ENCODE measurements at regions not wholly inside any gene's neighbourhood (a gene's known extent, or its start where the extent isn't known, plus 50 kb on each side); places are given as distances from the start of the nearest gene placed in this dataset.

DNA sequence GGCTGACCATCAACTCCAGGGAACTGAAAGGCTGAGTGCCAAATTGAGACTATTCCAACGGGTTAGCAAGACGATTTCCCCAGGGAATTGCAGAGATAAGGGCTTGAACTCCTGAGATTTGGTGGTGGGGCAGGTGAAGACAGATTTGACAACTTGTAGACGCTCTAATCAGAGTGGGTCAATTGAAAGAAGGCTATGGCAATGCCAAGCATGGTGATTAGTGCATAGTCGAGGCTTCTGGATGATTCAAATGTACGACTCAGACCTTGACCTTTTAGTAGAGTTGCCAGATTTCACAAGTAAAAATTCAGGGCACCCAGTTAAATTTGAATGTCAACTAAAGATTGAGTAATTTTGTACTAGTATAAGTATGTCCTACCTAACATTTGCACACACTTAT is 302.1 kb upstream of the SPAG17 start:
- no peaks in the 10 kb centered on the region for H3K36me3 ChIP-seq (ENCODE audit: control insufficient read depth in 4 of 4, insufficient read depth in 4 of 4, low read length in 3 of 4)
- no peaks in the 10 kb centered on the region for H3K4me1 ChIP-seq (ENCODE audit: control extremely low read depth in 1 of 4, control insufficient read depth in 4 of 4, insufficient read depth in 4 of 4, low read length in 3 of 4)
- no peak for DNase-seq
- POLR2A ChIA-PET = no interaction called here
- no peaks in the 10 kb centered on the region for H3K9me3 ChIP-seq (ENCODE audit: control extremely low read depth in 1 of 5, control insufficient read depth in 4 of 5, insufficient read depth in 2 of 5, low read depth in 1 of 5, low read length in 4 of 5)
- no peak overlapping the region for H3K4me3 ChIP-seq (ENCODE audit: control insufficient read depth in 1 of 7, extremely low read depth in 1 of 7, insufficient read depth in 4 of 7, low read depth in 2 of 7, low read length in 6 of 7)
- CTCF ChIA-PET = no interaction called here
- 84% methylated on average over 5 of the region's 5 CpGs for WGBS (ENCODE audit: insufficient coverage)
- H3K27ac ChIP-seq (ENCODE audit: insufficient read depth in 1 of 2, low read depth in 1 of 2, low read length in 2 of 2, poor library complexity in 1 of 2, severe bottlenecking in 2 of 2) = no peak overlapping the region
- H3K27me3 ChIP-seq (replicated peaks in 2 of 5; ENCODE audit: control insufficient read depth in 4 of 5, insufficient read depth in 5 of 5, low read length in 4 of 5) = no peaks in the 10 kb centered on the region

GRCh38 chr1:118486199-118486598 is 301.2 kb upstream of the SPAG17 start:
- Histone ChIP-seq H3K9me3 (ENCODE audit: control extremely low read depth in 1 of 5, control insufficient read depth in 4 of 5, insufficient read depth in 2 of 5, low read depth in 1 of 5, low read length in 4 of 5) (no peaks in the 10 kb centered on the region), H3K27ac (ENCODE audit: insufficient read depth in 1 of 2, low read depth in 1 of 2, low read length in 2 of 2, poor library complexity in 1 of 2, severe bottlenecking in 2 of 2) (no peak overlapping the region), H3K4me3 (ENCODE audit: control insufficient read depth in 1 of 7, extremely low read depth in 1 of 7, insufficient read depth in 4 of 7, low read depth in 2 of 7, low read length in 6 of 7) (no peak overlapping the region), H3K36me3 (ENCODE audit: control insufficient read depth in 4 of 4, insufficient read depth in 4 of 4, low read length in 3 of 4) (no peaks in the 10 kb centered on the region), H3K27me3 (replicated peaks in 2 of 5; ENCODE audit: control insufficient read depth in 4 of 5, insufficient read depth in 5 of 5, low read length in 4 of 5) (no peaks in the 10 kb centered on the region), H3K4me1 (ENCODE audit: control extremely low read depth in 1 of 4, control insufficient read depth in 4 of 4, insufficient read depth in 4 of 4, low read length in 3 of 4) (no peaks in the 10 kb centered on the region)
- ChIA-PET CTCF (interaction anchor here (0.9 kb wide), 1 partner anchor 25 kb away, joined by 3 read pairs; no protein-coding TSS in a partner anchor), POLR2A (no interaction called here)
- WGBS (ENCODE audit: insufficient coverage) = 75% methylated on average over 5 of the region's 7 CpGs
- DNase-seq = no peak

- H3K36me3 ChIP-seq (ENCODE audit: control insufficient read depth in 4 of 4, insufficient read depth in 4 of 4, low read length in 3 of 4) = no peaks in the 10 kb centered on the region
- ChIA-PET POLR2A (no interaction called here), CTCF (interaction anchor here (0.9 kb wide), 1 partner anchor 25 kb away, joined by 3 read pairs; no protein-coding TSS in a partner anchor)
- no peak overlapping the region for H3K27ac ChIP-seq (ENCODE audit: insufficient read depth in 1 of 2, low read depth in 1 of 2, low read length in 2 of 2, poor library complexity in 1 of 2, severe bottlenecking in 2 of 2)
- H3K9me3 ChIP-seq (ENCODE audit: control extremely low read depth in 1 of 5, control insufficient read depth in 4 of 5, insufficient read depth in 2 of 5, low read depth in 1 of 5, low read length in 4 of 5) = no peaks in the 10 kb centered on the region
- no peaks in the 10 kb centered on the region for H3K27me3 ChIP-seq (replicated peaks in 2 of 5; ENCODE audit: control insufficient read depth in 4 of 5, insufficient read depth in 5 of 5, low read length in 4 of 5)
- H3K4me3 ChIP-seq (ENCODE audit: control insufficient read depth in 1 of 7, extremely low read depth in 1 of 7, insufficient read depth in 4 of 7, low read depth in 2 of 7, low read length in 6 of 7) = no peak overlapping the region
- WGBS (ENCODE audit: insufficient coverage) = 63% methylated on average over 1 of the region's 1 CpG
- no peak for DNase-seq
- H3K4me1 ChIP-seq (ENCODE audit: control extremely low read depth in 1 of 4, control insufficient read depth in 4 of 4, insufficient read depth in 4 of 4, low read length in 3 of 4) = no peaks in the 10 kb centered on the region
These were observed 300.7 kb upstream of the SPAG17 start for GRCh38 chr1:118485757-118486156.

- no peak overlapping the region for H3K4me3 ChIP-seq (ENCODE audit: control insufficient read depth in 1 of 7, extremely low read depth in 1 of 7, insufficient read depth in 4 of 7, low read depth in 2 of 7, low read length in 6 of 7)
- POLR2A ChIA-PET = no interaction called here
- CTCF ChIA-PET = interaction anchor here (1.7 kb wide), 1 partner anchor 12 kb away, joined by 9 read pairs; no protein-coding TSS in a partner anchor
These were observed 299.9 kb upstream of the SPAG17 start for GRCh38 chr1:118484893-118485292.

GRCh38 chr1:118483245-118484006 is 298.4 kb upstream of the SPAG17 start:
- ChIA-PET CTCF (no interaction called here), POLR2A (no interaction called here)
- Histone ChIP-seq H3K4me1 (ENCODE audit: control extremely low read depth in 1 of 4, control insufficient read depth in 4 of 4, insufficient read depth in 4 of 4, low read length in 3 of 4) (no peaks in the 10 kb centered on the region), H3K9me3 (ENCODE audit: control extremely low read depth in 1 of 5, control insufficient read depth in 4 of 5, insufficient read depth in 2 of 5, low read depth in 1 of 5, low read length in 4 of 5) (no peaks in the 10 kb centered on the region), H3K27me3 (replicated peaks in 2 of 5; ENCODE audit: control insufficient read depth in 4 of 5, insufficient read depth in 5 of 5, low read length in 4 of 5) (no peaks in the 10 kb centered on the region), H3K27ac (ENCODE audit: insufficient read depth in 1 of 2, low read depth in 1 of 2, low read length in 2 of 2, poor library complexity in 1 of 2, severe bottlenecking in 2 of 2) (no peak overlapping the region), H3K4me3 (ENCODE audit: control insufficient read depth in 1 of 7, extremely low read depth in 1 of 7, insufficient read depth in 4 of 7, low read depth in 2 of 7, low read length in 6 of 7) (no peak overlapping the region), H3K36me3 (ENCODE audit: control insufficient read depth in 4 of 4, insufficient read depth in 4 of 4, low read length in 3 of 4) (no peaks in the 10 kb centered on the region)
- DNase-seq = no peak
- 91% methylated on average over 2 of the region's 3 CpGs for WGBS (ENCODE audit: insufficient coverage)

More at GRCh38 chr1:118484893-118485292, 299.9 kb upstream of the SPAG17 start:
- Histone ChIP-seq H3K27ac (ENCODE audit: insufficient read depth in 1 of 2, low read depth in 1 of 2, low read length in 2 of 2, poor library complexity in 1 of 2, severe bottlenecking in 2 of 2) (no peak overlapping the region), H3K36me3 (ENCODE audit: control insufficient read depth in 4 of 4, insufficient read depth in 4 of 4, low read length in 3 of 4) (no peaks in the 10 kb centered on the region), H3K27me3 (replicated peaks in 2 of 5; ENCODE audit: control insufficient read depth in 4 of 5, insufficient read depth in 5 of 5, low read length in 4 of 5) (no peaks in the 10 kb centered on the region), H3K4me1 (ENCODE audit: control extremely low read depth in 1 of 4, control insufficient read depth in 4 of 4, insufficient read depth in 4 of 4, low read length in 3 of 4) (no peaks in the 10 kb centered on the region), H3K9me3 (ENCODE audit: control extremely low read depth in 1 of 5, control insufficient read depth in 4 of 5, insufficient read depth in 2 of 5, low read depth in 1 of 5, low read length in 4 of 5) (no peaks in the 10 kb centered on the region)
- DNase-seq = no peak
- WGBS (ENCODE audit: insufficient coverage) = 33% methylated on average over 1 of the region's 1 CpG

GRCh38 chr1:118481126-118481525 is 296.1 kb upstream of the SPAG17 start:
- H3K27ac ChIP-seq (ENCODE audit: insufficient read depth in 1 of 2, low read depth in 1 of 2, low read length in 2 of 2, poor library complexity in 1 of 2, severe bottlenecking in 2 of 2) = no peak overlapping the region
- H3K4me1 ChIP-seq (ENCODE audit: control extremely low read depth in 1 of 4, control insufficient read depth in 4 of 4, insufficient read depth in 4 of 4, low read length in 3 of 4) = no peaks in the 10 kb centered on the region
- POLR2A ChIA-PET = no interaction called here
- no peaks in the 10 kb centered on the region for H3K36me3 ChIP-seq (ENCODE audit: control insufficient read depth in 4 of 4, insufficient read depth in 4 of 4, low read length in 3 of 4)
- H3K9me3 ChIP-seq (ENCODE audit: control extremely low read depth in 1 of 5, control insufficient read depth in 4 of 5, insufficient read depth in 2 of 5, low read depth in 1 of 5, low read length in 4 of 5) = no peaks in the 10 kb centered on the region
- no peaks in the 10 kb centered on the region for H3K27me3 ChIP-seq (replicated peaks in 2 of 5; ENCODE audit: control insufficient read depth in 4 of 5, insufficient read depth in 5 of 5, low read length in 4 of 5)
- H3K4me3 ChIP-seq (ENCODE audit: control insufficient read depth in 1 of 7, extremely low read depth in 1 of 7, insufficient read depth in 4 of 7, low read depth in 2 of 7, low read length in 6 of 7) = no peak overlapping the region
- CTCF ChIA-PET = no interaction called here
- WGBS (ENCODE audit: insufficient coverage) = no CpG with 5 or more reads among the region's 2 CpGs
- DNase-seq = no peak

- ChIA-PET CTCF (no interaction called here), POLR2A (no interaction called here)
- Histone ChIP-seq H3K9me3 (ENCODE audit: control extremely low read depth in 1 of 5, control insufficient read depth in 4 of 5, insufficient read depth in 2 of 5, low read depth in 1 of 5, low read length in 4 of 5) (peaks cover 0 to 2% (median 0%) of the 10 kb centered on the region in 5 experiments), H3K4me3 (ENCODE audit: control insufficient read depth in 1 of 7, extremely low read depth in 1 of 7, insufficient read depth in 4 of 7, low read depth in 2 of 7, low read length in 6 of 7) (no peak overlapping the region), H3K27ac (ENCODE audit: insufficient read depth in 1 of 2, low read depth in 1 of 2, low read length in 2 of 2, poor library complexity in 1 of 2, severe bottlenecking in 2 of 2) (no peak overlapping the region), H3K36me3 (ENCODE audit: control insufficient read depth in 4 of 4, insufficient read depth in 4 of 4, low read length in 3 of 4) (no peaks in the 10 kb centered on the region), H3K4me1 (ENCODE audit: control extremely low read depth in 1 of 4, control insufficient read depth in 4 of 4, insufficient read depth in 4 of 4, low read length in 3 of 4) (no peaks in the 10 kb centered on the region), H3K27me3 (replicated peaks in 2 of 5; ENCODE audit: control insufficient read depth in 4 of 5, insufficient read depth in 5 of 5, low read length in 4 of 5) (no peaks in the 10 kb centered on the region)
- 100% methylated on average over 1 of the region's 3 CpGs for WGBS (ENCODE audit: insufficient coverage)
- no peak for DNase-seq
These were observed 294.3 kb upstream of the SPAG17 start for GRCh38 chr1:118479351-118479750.

Data from common myeloid progenitor, CD34-positive (primary cell).